ENCODE measurements at regions not wholly inside any gene's neighbourhood (a gene's known extent, or its start where the extent isn't known, plus 50 kb on each side); places are given as distances from the start of the nearest gene placed in this dataset.

- Histone ChIP-seq H2AFZ (ENCODE audit: low read length) (no peak overlapping the region), H3K9me3 (ENCODE audit: low read length) (no peaks in the 10 kb centered on the region), H4K20me1 (ENCODE audit: insufficient read depth, low read length) (no peaks in the 10 kb centered on the region), H3K4me3 (ENCODE audit: low read depth, low read length, poor library complexity, severe bottlenecking) (no peak overlapping the region), H3K79me2 (ENCODE audit: insufficient read depth, low read length) (no peaks in the 10 kb centered on the region), H3K36me3 (ENCODE audit: insufficient read depth, low read length) (no peaks in the 10 kb centered on the region), H3K9me2 (ENCODE audit: low read depth, low read length) (no peaks in the 10 kb centered on the region), H3F3A (ENCODE audit: insufficient read depth, low read length) (no peaks in the 10 kb centered on the region), H3K9ac (ENCODE audit: low read length) (no peak overlapping the region), H3K4me1 (ENCODE audit: insufficient read depth, low read length, severe bottlenecking) (no peaks in the 10 kb centered on the region), H3K27me3 (ENCODE audit: insufficient read depth, low read length) (no peaks in the 10 kb centered on the region), H3K27ac (ENCODE audit: low read depth, low read length, poor library complexity, severe bottlenecking) (no peak overlapping the region), H3K4me2 (ENCODE audit: low read length) (no peak overlapping the region)
- TF ChIP-seq CTCF (IDR thresholded peaks at IDR 0.05; ENCODE audit: low read length), result no peak
- no peak for TF ChIP-seq EZH2 (IDR thresholded peaks at IDR 0.05; ENCODE audit: borderline replicate concordance, low read length)
These were observed 183.2 kb upstream of the AADAT start for GRCh38 chr4:170272959-170273358.

GRCh38 chr4:170271723-170272122, 182.0 kb upstream of the AADAT start:
- Histone ChIP-seq H3K36me3 (ENCODE audit: insufficient read depth, low read length) (no peaks in the 10 kb centered on the region), H3K9me3 (ENCODE audit: low read length) (no peaks in the 10 kb centered on the region), H3K27me3 (ENCODE audit: insufficient read depth, low read length) (no peaks in the 10 kb centered on the region), H3F3A (ENCODE audit: insufficient read depth, low read length) (no peaks in the 10 kb centered on the region), H3K4me1 (ENCODE audit: insufficient read depth, low read length, severe bottlenecking) (no peaks in the 10 kb centered on the region), H3K9ac (ENCODE audit: low read length) (no peak overlapping the region), H2AFZ (ENCODE audit: low read length) (no peak overlapping the region), H3K4me3 (ENCODE audit: low read depth, low read length, poor library complexity, severe bottlenecking) (no peak overlapping the region), H3K9me2 (ENCODE audit: low read depth, low read length) (no peaks in the 10 kb centered on the region), H3K27ac (ENCODE audit: low read depth, low read length, poor library complexity, severe bottlenecking) (no peak overlapping the region), H3K79me2 (ENCODE audit: insufficient read depth, low read length) (no peaks in the 10 kb centered on the region), H4K20me1 (ENCODE audit: insufficient read depth, low read length) (no peaks in the 10 kb centered on the region), H3K4me2 (ENCODE audit: low read length) (no peak overlapping the region)
- TF ChIP-seq EZH2 (IDR thresholded peaks at IDR 0.05; ENCODE audit: borderline replicate concordance, low read length) (no peak), CTCF (IDR thresholded peaks at IDR 0.05; ENCODE audit: low read length) (no peak)

GRCh38 chr4:170270628-170271027, 180.9 kb upstream of the AADAT start:
- H3K9ac ChIP-seq (ENCODE audit: low read length), result no peak overlapping the region
- no peaks in the 10 kb centered on the region for H3K9me2 ChIP-seq (ENCODE audit: low read depth, low read length)
- H3K36me3 ChIP-seq (ENCODE audit: insufficient read depth, low read length), result no peaks in the 10 kb centered on the region
- no peak overlapping the region for H3K27ac ChIP-seq (ENCODE audit: low read depth, low read length, poor library complexity, severe bottlenecking)
- no peaks in the 10 kb centered on the region for H3K4me1 ChIP-seq (ENCODE audit: insufficient read depth, low read length, severe bottlenecking)
- no peaks in the 10 kb centered on the region for H3K27me3 ChIP-seq (ENCODE audit: insufficient read depth, low read length)
- no peaks in the 10 kb centered on the region for H4K20me1 ChIP-seq (ENCODE audit: insufficient read depth, low read length)
- no peaks in the 10 kb centered on the region for H3F3A ChIP-seq (ENCODE audit: insufficient read depth, low read length)
- no peak overlapping the region for H3K4me3 ChIP-seq (ENCODE audit: low read depth, low read length, poor library complexity, severe bottlenecking)
- H2AFZ ChIP-seq (ENCODE audit: low read length), result no peak overlapping the region
- no peaks in the 10 kb centered on the region for H3K79me2 ChIP-seq (ENCODE audit: insufficient read depth, low read length)
- TF ChIP-seq EZH2 (IDR thresholded peaks at IDR 0.05; ENCODE audit: borderline replicate concordance, low read length) (no peak), CTCF (IDR thresholded peaks at IDR 0.05; ENCODE audit: low read length) (no peak)
- no peaks in the 10 kb centered on the region for H3K9me3 ChIP-seq (ENCODE audit: low read length)
- no peak overlapping the region for H3K4me2 ChIP-seq (ENCODE audit: low read length)

Data from OCI-LY1 (cell line).